ENCODE measurements at regions not wholly inside any gene's neighbourhood (a gene's known extent, or its start where the extent isn't known, plus 50 kb on each side); places are given as distances from the start of the nearest gene placed in this dataset.

- Histone ChIP-seq H2BK5ac (ENCODE audit: insufficient read length, low read length) (no peak overlapping the region), H3K56ac (ENCODE audit: insufficient read length, low read depth, low read length) (no peak overlapping the region), H3K79me2 (ENCODE audit: insufficient read depth, low read length) (no peaks in the 10 kb centered on the region), H3K18ac (ENCODE audit: insufficient read length, low read depth, low read length) (no peak overlapping the region), H3K9me3 (ENCODE audit: control insufficient read depth, low read depth, low read length) (no peaks in the 10 kb centered on the region), H2BK20ac (ENCODE audit: low read depth, low read length, poor library complexity, severe bottlenecking) (no peak overlapping the region), H3K4me2 (ENCODE audit: insufficient read depth, insufficient read length, low read length) (no peak overlapping the region), H3T11ph (ENCODE audit: low read length) (no peak overlapping the region), H3K4me1 (ENCODE audit: insufficient read depth, low read length) (no peaks in the 10 kb centered on the region), H3K4ac (ENCODE audit: low read depth, low read length) (no peak overlapping the region), H3K23ac (ENCODE audit: insufficient read length, low read depth, low read length) (no peak overlapping the region), H4K91ac (ENCODE audit: insufficient read length, low read depth, low read length) (no peak overlapping the region), H2AFZ (ENCODE audit: low read length) (no peak overlapping the region), H2BK120ac (ENCODE audit: low read depth, low read length, poor library complexity, severe bottlenecking) (no peak overlapping the region), H3K9ac (ENCODE audit: extremely low read depth, insufficient read length, low read length) (no peak overlapping the region), H3K27ac (ENCODE audit: insufficient read length, low read depth, low read length) (no peak overlapping the region), H3K14ac (ENCODE audit: insufficient read depth, low read length) (no peak overlapping the region), H4K20me1 (ENCODE audit: control insufficient read depth, insufficient read depth, insufficient read length) (no peaks in the 10 kb centered on the region), H3K79me1 (ENCODE audit: insufficient read depth, low read depth, low read length, poor library complexity, severe bottlenecking) (no peaks in the 10 kb centered on the region), H3K27me3 (ENCODE audit: insufficient read depth, low read length) (no peaks in the 10 kb centered on the region), H4K5ac (ENCODE audit: insufficient read length, low read depth, low read length) (no peak overlapping the region), H2AK5ac (ENCODE audit: insufficient read length, low read length) (no peak overlapping the region), H4K8ac (replicated peaks; ENCODE audit: insufficient read length, low read depth, low read length) (no peak overlapping the region), H2BK12ac (ENCODE audit: insufficient read length, low read depth, low read length) (no peak overlapping the region), H2BK15ac (ENCODE audit: low read depth, low read length) (no peak overlapping the region), H3K23me2 (ENCODE audit: insufficient read length, low read depth, low read length, poor library complexity, severe bottlenecking) (no peaks in the 10 kb centered on the region)
- Mint-ChIP-seq H3K4me3 (no peak overlapping the region), H3K9me3 (no peaks in the 10 kb centered on the region), H3K4me1 (no peaks in the 10 kb centered on the region), H3K36me3 (ENCODE audit: insufficient read depth in 1 of 3, low read depth in 3 of 3) (no peaks in the 10 kb centered on the region), H3K27ac (0 out of 7 replicates have a peak overlapping the region, but pooled peaks of 1 of the 3 experiments have one; percentile 34), H3K27me3 (ENCODE audit: low read depth) (no peaks in the 10 kb centered on the region)
- no CpG with 5 or more reads among the region's 2 CpGs for WGBS (ENCODE audit: extremely low coverage, insufficient read length, low lambda C conversion rate)
- no peak for TF ChIP-seq CTCF (conservative IDR thresholded peaks at IDR 0.05)
- DNase-seq, result no peak
Measured at GRCh38 chr9:119522381-119522780, 153.1 kb upstream of the BRINP1 start.

Measured in H9 (cell line).